Calu3 (cell line): ENCODE measurements at regions not wholly inside any gene's neighbourhood (a gene's known extent, or its start where the extent isn't known, plus 50 kb on each side); places are given as distances from the start of the nearest gene placed in this dataset.

Source experiments
- BruUV-seq: library from RNA; stranded (reverse); fragments of 400-500 nt; replicated peaks from 2 replicates; lab custom pipeline; 2021; lab: Mats Ljungman, UMichigan
- CTCF ChIA-PET: fragments of 300-600 bp; sonication (Branson Sonifier 250); formaldehyde crosslinking; loops from one replicate; lab custom pipeline; 2022; ENCODE audit warnings: antibody characterized with exemption; lab: Charles Lee
- DNase-seq: peaks from one replicate; pipeline ENCODE4 v3.0.0; 2022
- H3K27ac Mint-ChIP-seq: one replicate; pipeline ENCODE4 v1.8.0; 2022; ENCODE audit warnings: mixed read lengths; ENCODE audit not compliant: unreplicated experiment
- H3K27me3 Mint-ChIP-seq: one replicate; pipeline ENCODE4 v1.8.0; 2022; ENCODE audit warnings: mixed read lengths; ENCODE audit not compliant: unreplicated experiment
- H3K36me3 Mint-ChIP-seq: one replicate; pipeline ENCODE4 v1.8.0; 2022; ENCODE audit warnings: mild to moderate bottlenecking, moderate library complexity, mixed read lengths; ENCODE audit not compliant: insufficient read depth, unreplicated experiment
- H3K4me1 Mint-ChIP-seq: one replicate; pipeline ENCODE4 v1.8.0; 2022; ENCODE audit warnings: mild to moderate bottlenecking, low read depth, mixed read lengths; ENCODE audit not compliant: unreplicated experiment
- H3K4me3 Mint-ChIP-seq: one replicate; pipeline ENCODE4 v1.8.0; 2022; ENCODE audit warnings: mild to moderate bottlenecking, low read depth, moderate library complexity, mixed read lengths; ENCODE audit not compliant: unreplicated experiment
- H3K9me3 Mint-ChIP-seq: one replicate; pipeline ENCODE4 v1.8.0; 2022; ENCODE audit warnings: low read depth, mixed read lengths; ENCODE audit not compliant: unreplicated experiment
- intact Hi-C: fragments of 100-400 bp; cut with micrococcal nuclease; formaldehyde crosslinking; loops from one replicate; pipeline ENCODE4 v1.10.0; 2022; ENCODE audit not compliant: unreplicated experiment
- TF ChIP-seq, protein P1 (sequence below): fragments of 200-600 bp; IDR thresholded peaks from one replicate; pipeline ENCODE4 v1.8.0; 2022; ENCODE audit warnings: antibody characterized with exemption; ENCODE audit not compliant: unreplicated experiment

GRCh38 chr3:70507486-70507885 is 195.0 kb upstream of the MDFIC2 start:
- H3K4me1 Mint-ChIP-seq = no peaks in the 10 kb centered on the region
- H3K4me3 Mint-ChIP-seq = no peak overlapping the region
- intact Hi-C loops = no loop called here
- H3K27ac Mint-ChIP-seq = no peak overlapping the region
- BruUV-seq = no TSS peak
- CTCF ChIA-PET = no interaction called here
- no peaks in the 10 kb centered on the region for H3K27me3 Mint-ChIP-seq
- no peak for DNase-seq
- TF ChIP-seq, protein P1, sequence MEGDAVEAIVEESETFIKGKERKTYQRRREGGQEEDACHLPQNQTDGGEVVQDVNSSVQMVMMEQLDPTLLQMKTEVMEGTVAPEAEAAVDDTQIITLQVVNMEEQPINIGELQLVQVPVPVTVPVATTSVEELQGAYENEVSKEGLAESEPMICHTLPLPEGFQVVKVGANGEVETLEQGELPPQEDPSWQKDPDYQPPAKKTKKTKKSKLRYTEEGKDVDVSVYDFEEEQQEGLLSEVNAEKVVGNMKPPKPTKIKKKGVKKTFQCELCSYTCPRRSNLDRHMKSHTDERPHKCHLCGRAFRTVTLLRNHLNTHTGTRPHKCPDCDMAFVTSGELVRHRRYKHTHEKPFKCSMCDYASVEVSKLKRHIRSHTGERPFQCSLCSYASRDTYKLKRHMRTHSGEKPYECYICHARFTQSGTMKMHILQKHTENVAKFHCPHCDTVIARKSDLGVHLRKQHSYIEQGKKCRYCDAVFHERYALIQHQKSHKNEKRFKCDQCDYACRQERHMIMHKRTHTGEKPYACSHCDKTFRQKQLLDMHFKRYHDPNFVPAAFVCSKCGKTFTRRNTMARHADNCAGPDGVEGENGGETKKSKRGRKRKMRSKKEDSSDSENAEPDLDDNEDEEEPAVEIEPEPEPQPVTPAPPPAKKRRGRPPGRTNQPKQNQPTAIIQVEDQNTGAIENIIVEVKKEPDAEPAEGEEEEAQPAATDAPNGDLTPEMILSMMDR = no peak
- no peaks in the 10 kb centered on the region for H3K36me3 Mint-ChIP-seq
- no peaks in the 10 kb centered on the region for H3K9me3 Mint-ChIP-seq

- CTCF ChIA-PET = no interaction called here
- Mint-ChIP-seq H3K27me3 (no peaks in the 10 kb centered on the region), H3K4me1 (no peaks in the 10 kb centered on the region), H3K9me3 (no peaks in the 10 kb centered on the region), H3K4me3 (no peak overlapping the region), H3K36me3 (no peaks in the 10 kb centered on the region), H3K27ac (no peak overlapping the region)
- DNase-seq = no peak
- BruUV-seq = no TSS peak
- TF ChIP-seq, protein P1 = no peak
- intact Hi-C loops = no loop called here
These were observed 194.3 kb upstream of the MDFIC2 start for GRCh38 chr3:70506775-70507174.

GRCh38 chr3:70501561-70501960 is 189.1 kb upstream of the MDFIC2 start:
- CTCF ChIA-PET = no interaction called here
- Mint-ChIP-seq H3K36me3 (no peaks in the 10 kb centered on the region), H3K27me3 (peaks cover 7% of the 10 kb centered on the region), H3K4me3 (no peak overlapping the region), H3K27ac (no peak overlapping the region), H3K9me3 (peaks cover 2% of the 10 kb centered on the region), H3K4me1 (no peaks in the 10 kb centered on the region)
- TF ChIP-seq, protein P1 = no peak
- DNase-seq = no peak
- intact Hi-C loops = no loop called here
- BruUV-seq = no TSS peak

DNA sequence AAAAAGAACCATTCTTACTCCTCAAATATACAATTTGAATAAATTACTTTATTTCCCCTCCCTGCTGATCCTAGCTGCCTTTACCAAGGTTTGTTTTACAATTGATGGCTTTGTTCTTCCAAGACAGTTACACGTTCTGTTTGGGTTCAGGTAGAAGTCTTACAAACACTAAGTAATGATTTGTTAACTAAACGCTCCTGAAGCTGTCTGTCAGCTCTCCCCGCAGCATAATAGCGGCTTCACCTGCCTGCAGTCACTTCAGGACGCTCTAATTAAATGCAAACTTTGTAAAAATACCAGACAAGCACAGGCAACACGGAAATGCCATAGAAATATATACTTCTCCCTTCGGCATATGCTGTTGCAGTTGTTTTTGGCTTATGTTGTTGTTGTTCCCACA is 176.4 kb upstream of the MDFIC2 start:
- no peaks in the 10 kb centered on the region for H3K36me3 Mint-ChIP-seq
- H3K9me3 Mint-ChIP-seq = no peaks in the 10 kb centered on the region
- no peak overlapping the region for H3K27ac Mint-ChIP-seq
- CTCF ChIA-PET = no interaction called here
- intact Hi-C loops = no loop called here
- no peak overlapping the region for H3K4me3 Mint-ChIP-seq
- TF ChIP-seq, protein P1 = no peak
- H3K4me1 Mint-ChIP-seq = no peaks in the 10 kb centered on the region
- no peak for DNase-seq
- BruUV-seq = no TSS peak
- peaks cover 19% of the 10 kb centered on the region for H3K27me3 Mint-ChIP-seq
